Smooth muscle cell of the brain vasculature (primary cell): ENCODE measurements at regions not wholly inside any gene's neighbourhood (a gene's known extent, or its start where the extent isn't known, plus 50 kb on each side); places are given as distances from the start of the nearest gene placed in this dataset.

Experiments
- DNase-seq: peaks from one replicate; pipeline ENCODE4 v3.0.0-alpha.2; 2012; ENCODE audit warnings: low read depth, low spot score

DNA sequence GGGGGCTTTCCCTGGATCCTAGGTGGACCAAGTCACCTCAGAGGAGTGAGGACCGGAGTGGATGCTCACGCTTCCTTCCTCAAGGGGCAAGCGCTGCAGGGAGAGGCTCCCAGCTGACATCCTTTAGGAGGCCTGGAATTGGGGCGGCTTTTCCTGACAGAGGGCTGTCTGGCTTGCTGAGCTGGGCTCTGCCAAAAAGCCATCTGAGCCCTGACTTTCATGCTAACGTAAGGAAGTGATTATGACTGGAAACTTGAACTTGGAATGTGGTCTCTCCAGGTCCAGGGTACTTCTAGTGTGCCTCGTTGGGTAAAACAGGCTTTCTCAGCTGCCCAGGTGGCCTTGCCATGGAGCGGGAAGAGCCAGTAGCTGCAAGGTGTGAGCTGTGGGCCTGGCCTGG, 268.3 kb upstream of the SPRED2 start:
- no peak for DNase-seq

- DNase-seq: no peak
Observed at GRCh38 chr2:65700004-65700651, 267.7 kb upstream of the SPRED2 start.

DNA sequence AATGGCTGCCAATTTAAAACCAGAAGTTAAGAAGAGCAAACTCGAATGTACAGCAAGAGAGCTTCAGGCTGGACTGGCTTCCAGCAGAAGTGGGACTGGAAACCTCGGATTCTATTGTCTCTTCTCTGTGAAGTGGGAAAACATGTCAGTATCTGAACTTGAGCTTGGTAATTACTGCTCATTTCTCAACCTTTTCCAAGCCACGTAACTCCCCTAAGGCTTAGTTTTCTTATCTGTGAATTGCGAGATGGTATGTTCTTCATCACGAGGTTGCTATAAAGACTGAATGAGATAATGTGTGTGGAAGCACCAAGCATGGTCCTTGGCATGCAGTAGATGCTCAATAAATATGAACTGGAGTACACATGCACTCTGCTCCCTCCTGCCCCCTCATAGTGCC, 259.4 kb upstream of the SPRED2 start:
- DNase-seq: no peak

GRCh38 chr2:65688141-65688886, 255.9 kb upstream of the SPRED2 start:
- no peak for DNase-seq

DNA sequence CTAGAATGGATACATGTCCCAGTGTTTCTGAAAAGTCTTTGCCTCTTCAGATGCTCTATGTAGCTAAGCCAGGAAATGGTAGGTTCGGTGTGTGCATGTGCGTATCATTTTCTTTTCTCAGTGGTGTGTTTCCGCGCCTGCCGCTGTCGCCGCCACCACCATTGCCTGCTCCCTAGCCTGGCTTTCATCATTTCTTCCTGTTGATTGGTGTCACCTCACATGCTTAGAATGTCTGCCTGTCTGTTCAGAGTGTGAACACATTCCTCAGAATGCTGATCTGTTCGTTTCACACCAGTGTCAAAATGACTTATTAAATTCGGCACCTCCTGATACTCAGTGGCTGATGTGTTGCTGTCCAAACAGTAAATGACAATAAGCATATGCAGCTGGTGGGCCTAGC, 255.2 kb upstream of the SPRED2 start:
- no peak for DNase-seq

DNA sequence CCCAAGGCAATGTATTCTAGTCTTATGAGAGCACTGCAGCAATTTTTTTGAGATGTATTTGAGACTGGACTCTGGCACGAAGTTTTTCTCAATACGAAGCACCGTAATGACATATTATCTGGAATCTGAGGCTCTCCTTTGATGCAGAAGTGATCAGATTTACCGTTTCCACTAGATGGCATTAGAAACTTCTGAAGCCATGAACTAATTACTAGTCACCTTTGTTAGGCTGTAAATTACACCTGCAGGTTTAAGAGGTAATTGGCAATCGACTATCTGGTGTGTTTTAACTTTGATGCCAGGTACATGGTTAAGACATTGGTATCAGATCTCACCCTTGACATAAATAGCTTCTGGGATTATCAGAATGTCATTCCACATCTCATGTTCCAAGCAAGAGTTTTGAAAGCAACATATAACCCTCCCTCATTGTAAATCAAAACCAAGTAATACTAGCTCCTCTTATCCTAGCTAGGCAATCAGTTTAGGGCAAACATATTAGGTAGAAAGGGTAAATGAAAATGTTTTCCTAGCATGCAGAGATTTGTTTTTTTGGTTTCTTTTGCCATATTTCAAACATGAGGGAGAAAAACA, 254.6 kb upstream of the SPRED2 start:
- no peak for DNase-seq

DNA sequence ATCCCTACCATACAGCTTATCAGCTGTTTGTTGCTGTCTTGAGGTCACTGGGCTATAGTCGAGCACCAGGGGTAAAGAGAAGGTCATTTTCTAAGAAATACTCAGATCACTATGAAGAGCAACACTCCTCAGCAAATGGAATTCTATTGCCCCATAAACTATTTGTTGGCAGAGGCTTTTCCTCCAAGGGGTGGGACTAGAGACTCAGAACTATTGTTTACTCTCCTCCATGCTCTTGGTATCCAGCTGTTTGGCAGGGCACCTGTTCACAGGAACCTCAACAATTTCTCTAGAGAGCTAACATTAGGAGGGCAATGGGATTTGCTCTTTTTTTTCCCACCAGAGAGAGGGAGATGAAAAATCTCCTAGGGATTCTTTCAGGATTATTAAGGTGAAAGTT, 249.1 kb upstream of the SPRED2 start:
- no peak for DNase-seq

- no peak for DNase-seq
Observed at GRCh38 chr2:65678779-65679391, 246.5 kb upstream of the SPRED2 start.

- DNase-seq: no peak
Observed at GRCh38 chr2:65675350-65675749, 243.0 kb upstream of the SPRED2 start.

GRCh38 chr2:65671670-65672242, 239.4 kb upstream of the SPRED2 start:
- DNase-seq: no peak

GRCh38 chr2:65669574-65669973, 237.2 kb upstream of the SPRED2 start:
- no peak for DNase-seq

DNA sequence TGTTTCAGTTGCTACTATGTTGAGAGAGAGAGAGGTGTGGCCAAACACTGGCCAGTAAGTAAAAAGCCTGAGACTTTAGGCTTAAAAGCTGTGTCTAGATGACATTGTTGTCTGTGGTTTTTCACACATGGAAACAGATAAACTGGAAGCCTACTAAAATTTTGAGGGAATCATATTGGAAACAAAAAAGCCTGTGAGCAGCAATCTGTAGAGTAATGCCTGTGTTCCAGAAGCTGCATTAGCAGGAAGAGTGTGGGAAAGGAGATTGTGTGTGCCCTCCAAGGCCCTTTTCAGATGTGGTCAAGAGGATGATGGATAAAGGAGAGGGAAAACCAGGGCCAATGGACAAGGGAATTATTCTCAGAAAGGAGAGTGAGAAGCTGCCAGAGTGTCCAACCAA, 236.3 kb upstream of the SPRED2 start:
- no peak for DNase-seq

- no peak for DNase-seq
Observed at GRCh38 chr2:65666156-65666725, 233.8 kb upstream of the SPRED2 start.

DNA sequence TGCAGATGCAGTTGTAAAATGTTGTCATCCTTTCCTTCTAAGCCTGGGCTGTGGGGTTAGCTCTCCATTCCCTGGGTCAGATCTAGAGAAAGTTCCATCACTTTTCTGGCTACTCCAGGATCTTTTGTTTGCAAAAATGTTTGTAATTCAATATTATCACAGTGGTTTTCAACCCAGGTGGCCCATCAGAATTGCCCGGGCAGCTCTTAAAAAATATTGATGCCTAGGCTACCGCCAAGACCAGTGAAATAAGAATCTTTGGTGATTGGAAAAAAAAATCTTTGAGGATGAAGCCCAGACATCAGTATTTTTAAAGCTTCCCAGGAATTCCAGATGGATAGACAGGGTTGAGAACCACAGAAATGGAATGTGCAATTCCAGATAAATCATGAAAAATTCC, 232.5 kb upstream of the SPRED2 start:
- DNase-seq: no peak

GRCh38 chr2:65663831-65664407, 231.5 kb upstream of the SPRED2 start:
- no peak for DNase-seq

GRCh38 chr2:65662654-65663432, 230.4 kb upstream of the SPRED2 start:
- DNase-seq: no peak

DNA sequence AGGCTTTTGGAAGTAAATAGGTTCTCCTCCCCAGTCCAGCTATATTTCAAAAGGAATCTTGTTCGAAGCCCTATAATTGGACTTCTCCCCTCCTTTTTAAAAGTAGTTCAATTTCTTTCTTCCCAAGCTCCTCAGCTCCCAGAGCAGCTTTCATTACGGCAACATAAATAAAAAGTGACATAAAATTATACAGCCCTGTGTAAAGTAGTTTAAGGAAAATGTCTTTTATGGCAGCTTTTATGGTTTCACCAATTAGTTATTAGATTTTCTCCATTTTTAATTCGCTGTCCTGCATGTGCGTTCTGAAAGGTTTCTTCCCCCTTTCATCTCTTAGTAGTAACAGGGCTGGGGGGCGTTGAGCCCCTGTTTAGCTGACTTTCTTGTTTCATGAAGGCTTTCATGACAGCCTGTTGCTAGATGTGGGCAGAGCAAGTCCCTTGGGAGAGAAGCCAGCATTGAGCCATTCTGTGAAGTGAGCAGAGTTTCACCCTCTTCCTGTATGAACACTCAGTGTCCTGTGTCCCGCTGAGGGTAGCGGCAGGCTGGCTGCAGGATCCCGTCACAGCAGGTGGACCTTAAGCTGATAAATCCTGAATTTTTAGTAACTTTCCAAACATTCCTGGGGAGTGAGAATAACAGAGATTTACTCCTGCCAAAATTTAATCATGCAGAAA, 229.7 kb upstream of the SPRED2 start:
- no peak for DNase-seq

- no peak for DNase-seq
Observed at GRCh38 chr2:65660340-65660739, 227.9 kb upstream of the SPRED2 start.

- DNase-seq: no peak
Observed at GRCh38 chr2:65658881-65659280, 226.5 kb upstream of the SPRED2 start.

GRCh38 chr2:65658266-65658665, 225.9 kb upstream of the SPRED2 start:
- DNase-seq: no peak
